ENCODE measurements at regions not wholly inside any gene's neighbourhood (a gene's known extent, or its start where the extent isn't known, plus 50 kb on each side); places are given as distances from the start of the nearest gene placed in this dataset.

DNA sequence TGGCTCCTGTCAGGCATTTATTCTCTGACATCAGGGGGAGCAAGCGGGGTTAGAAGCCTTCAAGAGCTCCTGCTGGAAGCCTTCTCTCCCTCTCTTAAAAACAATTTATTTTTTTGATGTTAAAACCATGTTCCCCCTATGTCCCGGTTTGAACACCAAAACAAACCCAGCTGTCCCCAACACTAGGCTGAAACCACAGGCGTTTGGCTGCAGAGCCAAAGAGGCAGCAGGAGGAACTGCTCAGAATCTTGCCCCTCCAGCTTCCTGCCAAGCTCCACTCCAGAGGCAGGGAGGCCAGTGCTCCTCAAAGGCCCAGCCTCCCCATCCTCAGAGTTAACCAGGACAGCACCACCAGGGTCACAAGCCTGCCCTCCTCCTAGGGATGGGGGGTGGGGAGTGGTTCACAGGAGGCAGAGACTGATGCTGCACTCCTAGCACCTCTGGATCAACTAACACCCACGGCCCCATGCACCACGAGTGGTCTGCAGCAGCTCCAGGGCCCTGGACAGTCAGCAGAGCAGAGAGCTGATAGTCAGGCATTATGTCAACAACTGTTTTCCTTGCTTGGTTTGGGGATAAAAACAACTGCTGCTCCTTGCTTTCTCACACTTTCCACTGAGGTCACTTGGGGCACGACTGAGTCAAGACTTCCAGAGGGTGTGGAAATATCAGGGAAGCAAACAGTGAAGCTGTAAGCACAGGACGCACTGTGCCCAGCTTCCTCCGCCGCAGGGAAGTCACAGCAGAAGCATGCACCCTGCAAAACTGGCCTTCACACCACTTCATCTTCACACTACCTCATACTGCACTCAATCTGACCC, 96.5 kb upstream of the ADRA1B start:
- DNase-seq (ENCODE audit: low read depth) = no peak

DNA sequence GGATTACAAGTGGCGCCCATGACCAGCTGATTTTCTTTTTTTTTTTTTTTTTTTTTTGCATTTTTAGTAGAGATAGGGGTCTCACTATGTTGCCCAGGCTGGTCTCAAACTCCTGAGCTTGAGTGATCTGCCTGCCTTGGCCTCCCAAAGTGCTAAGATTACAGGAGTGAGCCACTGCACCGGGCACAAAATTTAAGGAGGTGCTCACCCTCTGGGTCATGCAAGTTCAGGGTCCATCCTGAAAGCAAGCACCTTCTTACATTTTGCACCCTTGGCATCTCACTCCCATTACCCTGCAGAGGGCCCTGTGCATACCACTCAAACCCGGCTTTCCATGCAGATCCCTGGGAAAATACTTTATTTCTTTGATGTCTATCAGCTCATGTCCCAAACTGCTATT, 95.6 kb upstream of the ADRA1B start:
- no peak for DNase-seq (ENCODE audit: low read depth)

DNA sequence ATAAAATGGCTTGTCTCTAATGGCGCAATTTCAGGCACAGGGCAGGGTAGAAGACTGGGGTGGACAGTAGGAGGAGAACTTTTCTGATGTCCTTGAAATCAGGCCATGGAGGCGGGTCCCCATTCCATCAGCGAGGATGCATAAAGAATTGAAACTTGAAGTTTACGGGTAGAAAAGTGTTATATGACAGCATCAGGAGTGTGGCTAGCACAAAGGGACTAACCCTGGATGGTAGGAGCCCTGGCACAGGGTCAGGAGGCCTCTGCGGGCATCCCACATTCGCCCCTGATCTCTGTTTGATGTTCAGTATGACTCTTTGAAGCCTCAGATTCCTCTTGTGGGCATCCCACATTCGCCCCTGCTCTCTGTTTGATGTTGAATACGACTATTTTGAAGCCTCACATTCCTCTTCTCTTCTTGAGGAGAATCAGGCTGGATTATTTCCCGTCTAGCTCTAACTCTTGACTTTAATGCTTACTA, 94.8 kb upstream of the ADRA1B start:
- no peak for DNase-seq (ENCODE audit: low read depth)

DNA sequence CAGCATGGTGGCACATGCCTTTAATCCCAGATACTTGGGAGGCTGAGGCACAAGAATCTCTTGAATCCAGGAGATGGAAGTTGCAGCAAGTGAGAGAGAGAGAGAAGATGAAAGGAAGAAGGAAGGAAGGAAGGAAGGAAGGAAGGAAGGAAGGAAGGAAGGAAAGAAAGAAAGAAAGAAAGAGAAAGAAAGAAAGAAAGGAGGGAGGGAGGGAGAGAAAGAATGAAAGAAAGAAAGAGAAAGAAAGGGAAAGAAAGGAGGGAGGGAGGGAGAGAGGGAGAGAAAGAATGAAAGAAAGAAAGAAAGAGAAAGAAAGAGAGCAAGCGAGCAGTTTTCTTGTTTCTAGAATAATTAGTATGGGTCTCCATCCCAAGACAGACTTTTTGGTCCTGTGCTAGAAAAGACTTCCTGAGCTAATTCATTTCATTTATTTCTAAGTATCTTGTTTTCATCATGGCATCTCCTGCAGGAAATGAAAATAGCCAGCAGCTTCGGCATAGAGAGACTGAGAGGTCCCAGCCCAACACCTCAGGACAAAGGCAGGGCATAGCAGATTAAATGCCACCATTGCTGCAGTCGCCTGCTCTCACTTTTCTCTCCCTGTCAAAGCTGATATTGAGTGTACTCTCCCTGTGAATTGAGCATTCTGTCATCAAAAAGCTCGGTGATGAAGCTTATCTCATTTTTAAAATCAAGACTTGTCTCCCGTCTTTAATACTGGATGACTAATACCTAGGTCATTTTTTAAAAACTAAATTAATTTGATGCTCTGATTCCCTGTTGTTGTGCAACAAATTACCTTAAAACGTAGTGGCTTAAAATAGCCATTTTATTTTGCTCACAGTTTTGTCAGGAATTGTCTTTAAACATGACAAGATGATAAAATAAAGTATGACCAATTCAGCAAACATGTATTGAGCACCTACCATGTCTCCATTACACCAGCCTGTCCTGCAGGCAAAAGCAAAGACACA, 91.8 kb upstream of the ADRA1B start:
- no peak for DNase-seq (ENCODE audit: low read depth)

DNA sequence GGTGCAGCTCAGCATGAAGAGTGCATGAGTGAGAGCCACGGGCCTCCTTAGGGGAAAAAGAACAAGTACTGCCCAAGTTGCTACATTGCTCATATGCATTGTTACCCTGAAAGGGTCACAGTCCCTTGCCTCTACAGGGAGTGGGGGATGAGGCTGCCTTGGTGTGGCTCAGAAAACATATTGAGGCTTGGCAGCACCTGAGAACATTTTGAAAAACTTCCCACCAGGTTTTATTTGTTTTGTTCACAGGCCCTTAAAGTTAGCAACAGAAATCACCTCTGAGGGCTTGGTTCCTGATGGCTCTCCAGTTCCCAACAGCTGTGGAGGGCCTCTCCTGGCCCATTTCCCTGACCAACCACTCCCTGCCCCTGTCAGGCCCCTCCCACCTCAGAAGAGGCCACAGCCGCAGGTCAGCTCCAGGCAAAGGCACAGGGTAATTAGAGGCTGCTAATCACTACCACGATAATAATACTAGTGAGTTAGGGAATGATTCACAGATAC, 90.7 kb upstream of the ADRA1B start:
- no peak for DNase-seq (ENCODE audit: low read depth)

DNA sequence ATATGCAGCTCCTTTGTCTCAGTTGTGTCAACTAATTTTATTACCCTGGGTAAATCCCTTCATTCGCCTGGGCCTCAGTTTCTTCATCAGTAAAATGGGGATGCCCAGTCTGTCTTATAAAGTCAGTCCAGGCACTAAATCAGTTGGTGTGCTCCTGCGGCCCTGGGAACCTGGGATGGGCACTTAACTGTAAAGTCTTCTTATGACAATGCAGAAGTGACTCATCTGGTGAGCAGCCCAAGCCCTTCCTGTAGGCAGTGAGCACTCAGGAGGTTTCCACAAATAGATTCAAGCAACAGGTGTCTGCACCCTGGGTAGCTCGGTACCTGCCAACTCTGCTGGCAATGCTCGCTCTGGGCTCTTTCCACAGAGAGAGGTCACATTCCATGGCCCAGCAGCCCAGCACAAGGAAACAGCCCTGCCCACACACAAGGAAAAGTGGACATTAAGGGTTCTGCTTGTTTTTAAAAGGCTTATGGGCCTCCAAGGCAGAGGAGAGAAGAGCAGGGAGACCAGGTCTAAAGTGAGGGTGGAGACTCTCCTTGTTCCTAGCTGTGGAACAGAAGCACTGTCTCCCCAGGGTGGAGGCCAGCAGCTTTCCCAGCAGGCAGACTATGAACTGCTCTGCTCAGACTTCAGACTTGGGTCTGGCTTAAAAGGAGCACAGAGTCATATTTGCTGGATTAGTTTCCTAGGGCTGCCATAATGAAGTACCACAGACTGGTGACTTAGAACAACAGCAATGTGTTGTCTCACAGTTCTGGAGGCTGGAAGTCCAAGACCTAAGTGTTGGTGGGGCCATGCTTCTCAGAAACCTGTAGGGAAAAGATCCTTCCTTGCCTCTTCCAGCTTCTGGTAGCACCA, 89.7 kb upstream of the ADRA1B start:
- DNase-seq (ENCODE audit: low read depth) = no peak

DNA sequence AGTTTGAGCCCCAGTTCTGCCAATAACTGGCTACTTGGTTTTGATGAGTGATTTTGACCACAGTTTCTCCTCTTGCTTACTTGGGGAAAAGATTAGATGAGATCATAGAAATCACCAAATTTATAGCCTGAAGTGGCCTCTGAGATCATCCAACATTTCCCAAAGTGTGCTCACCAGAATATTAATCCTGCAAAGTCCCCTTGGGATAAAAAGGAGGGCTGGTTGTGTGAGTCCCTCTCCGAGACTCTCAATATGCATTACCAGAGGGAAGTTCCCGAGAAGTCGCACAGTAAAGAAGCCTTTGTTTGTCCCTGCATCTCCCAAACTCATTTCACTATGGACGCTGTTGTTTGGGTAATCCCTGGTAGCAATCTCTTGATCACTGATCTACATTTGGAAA, 88.4 kb upstream of the ADRA1B start:
- no peak for DNase-seq (ENCODE audit: low read depth)

DNA sequence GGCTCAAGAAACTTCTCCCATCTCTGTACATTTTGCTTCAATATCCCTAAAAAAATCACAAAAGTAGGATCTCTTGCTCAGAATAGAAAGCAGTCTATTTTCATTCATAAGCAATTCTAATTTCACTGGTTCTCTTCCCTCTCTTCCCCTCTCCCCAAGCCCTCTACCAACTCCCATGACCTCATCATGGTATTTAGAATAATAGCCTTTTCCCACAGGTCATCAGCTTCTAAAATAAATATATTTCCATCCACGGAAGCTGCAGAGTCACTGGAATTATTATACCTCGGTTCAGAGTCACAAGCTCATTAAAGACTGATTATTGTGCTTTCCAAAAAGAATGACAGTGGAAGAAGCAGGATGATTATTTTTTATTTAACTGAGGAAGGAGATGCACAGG, 84.2 kb upstream of the ADRA1B start:
- DNase-seq (ENCODE audit: low read depth) = no peak

DNA sequence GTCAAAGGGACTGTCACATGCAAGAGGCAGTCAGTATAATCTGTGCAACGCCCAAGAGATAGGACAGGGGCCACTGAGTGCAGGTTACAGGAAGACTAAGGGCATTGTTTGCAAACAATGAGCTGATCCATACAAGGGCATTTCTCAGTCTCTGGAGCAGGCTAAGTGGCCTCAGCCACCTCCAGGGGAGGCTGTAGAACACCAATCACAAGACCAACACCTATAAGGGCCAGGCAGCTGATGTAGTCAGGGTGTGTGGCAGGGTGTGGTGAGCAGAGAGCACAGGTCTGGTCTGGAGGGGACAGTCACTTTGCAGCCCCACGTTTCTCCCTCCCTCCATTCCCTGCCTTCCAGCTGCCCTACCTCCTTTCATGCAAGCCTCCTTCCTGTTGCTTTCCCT, 83.2 kb upstream of the ADRA1B start:
- no peak for DNase-seq (ENCODE audit: low read depth)

DNA sequence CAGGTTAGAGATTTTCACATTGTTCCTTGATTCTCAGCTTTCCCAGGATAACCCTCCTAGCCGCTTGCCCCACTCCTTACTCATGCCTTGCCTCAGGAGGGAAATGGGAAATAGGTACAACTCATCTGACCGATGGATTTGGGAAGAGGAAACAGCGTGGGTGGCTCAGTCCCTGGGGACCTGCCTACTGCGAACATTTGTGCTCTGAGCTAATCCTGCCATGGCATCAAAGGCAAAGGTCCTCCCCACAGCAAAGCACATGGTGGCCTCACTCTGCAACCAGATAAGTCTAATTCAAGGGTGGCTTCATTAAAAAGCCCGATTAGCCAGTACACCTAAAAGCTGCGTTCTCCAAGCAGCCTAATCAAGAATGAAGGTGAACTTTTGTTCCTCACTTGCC, 82.4 kb upstream of the ADRA1B start:
- no peak for DNase-seq (ENCODE audit: low read depth)

DNA sequence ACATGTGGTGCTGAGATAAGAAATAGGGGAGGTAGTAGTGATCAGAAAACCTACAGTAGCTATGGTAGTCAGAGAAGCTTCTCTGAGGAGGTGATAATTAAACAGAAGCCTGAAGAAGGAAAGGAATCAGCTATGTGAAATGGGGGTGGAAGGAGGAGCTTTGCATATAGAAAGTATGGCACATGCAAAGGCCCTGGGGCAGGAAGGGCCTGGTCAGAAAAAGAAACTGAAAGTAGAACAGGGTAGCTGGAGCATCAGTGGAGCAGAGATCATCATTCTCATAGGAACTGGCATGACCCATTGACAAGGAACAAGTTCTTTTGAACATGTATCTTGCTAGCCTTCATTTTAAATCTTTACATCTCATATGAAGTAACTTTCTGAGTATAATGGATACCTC, 80.7 kb upstream of the ADRA1B start:
- no peak for DNase-seq (ENCODE audit: low read depth)

DNA sequence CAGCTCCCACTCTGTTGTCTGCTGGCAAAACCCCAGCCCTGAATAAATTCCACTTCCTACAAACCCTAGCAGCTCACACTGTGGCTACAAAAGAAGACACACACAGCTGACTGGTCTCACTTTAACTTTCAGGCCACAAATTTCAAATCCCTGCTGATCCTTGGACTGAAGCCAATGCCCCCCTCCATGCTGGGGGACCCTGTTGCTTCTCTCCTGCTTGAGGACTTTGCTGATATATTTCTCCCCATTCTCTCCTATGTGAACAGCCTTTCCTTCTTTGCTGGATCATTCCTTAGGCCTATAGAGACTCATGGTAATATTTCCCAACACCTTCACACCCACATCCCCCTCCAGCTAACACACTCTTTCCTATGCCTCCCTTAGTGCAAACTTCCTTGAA, 79.6 kb upstream of the ADRA1B start:
- no peak for DNase-seq (ENCODE audit: low read depth)

DNA sequence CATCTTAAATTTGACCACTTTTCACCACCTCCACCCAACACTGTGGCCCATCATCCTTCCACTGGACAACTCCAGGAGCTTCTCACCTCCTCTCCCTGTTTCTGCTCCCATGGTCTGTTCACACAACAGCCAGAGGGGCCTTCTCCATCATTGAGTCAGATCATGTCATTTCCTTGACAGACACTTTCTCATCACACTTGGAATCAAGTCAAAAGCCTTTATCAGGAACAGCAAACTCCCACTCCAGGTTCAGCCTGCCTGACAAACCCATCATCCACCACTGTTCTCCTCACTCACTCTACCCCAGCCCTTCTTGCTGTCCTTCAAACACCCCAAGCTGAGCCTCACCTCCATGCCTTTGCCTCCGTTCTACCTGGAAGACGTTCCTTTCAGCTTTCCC, 78.4 kb upstream of the ADRA1B start:
- DNase-seq (ENCODE audit: low read depth) = no peak

DNA sequence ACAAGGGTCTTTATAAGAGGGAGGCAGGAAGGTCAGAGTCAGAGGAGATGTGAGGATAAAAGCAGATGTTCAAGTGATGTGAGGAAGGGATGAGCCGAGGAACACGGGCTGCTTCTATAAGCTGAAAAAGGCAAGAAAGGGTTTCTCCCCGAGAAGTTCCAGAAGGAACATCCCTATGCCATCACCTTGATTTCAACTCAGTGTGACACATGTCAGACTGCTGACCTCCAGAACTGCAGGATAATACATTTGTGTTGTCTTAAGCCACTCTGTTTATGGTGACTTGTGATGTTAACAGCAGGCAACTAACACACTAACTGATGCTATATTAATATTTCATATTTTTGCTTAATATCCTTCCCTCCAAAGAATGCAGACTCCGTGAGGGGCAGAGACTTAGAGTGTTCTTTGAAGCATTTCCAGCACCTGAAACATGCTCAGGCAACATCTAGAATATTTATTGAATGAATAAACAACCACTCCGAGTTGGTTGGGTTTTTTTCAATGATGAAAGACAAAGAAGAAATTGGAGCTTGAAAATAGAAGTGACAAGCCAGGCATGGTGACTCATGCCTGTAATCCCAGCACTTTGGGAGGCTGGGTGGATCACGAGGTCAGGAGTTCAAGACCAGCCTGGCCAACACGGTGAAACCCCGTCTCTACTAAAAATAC, 77.6 kb upstream of the ADRA1B start:
- DNase-seq (ENCODE audit: low read depth) = no peak

DNA sequence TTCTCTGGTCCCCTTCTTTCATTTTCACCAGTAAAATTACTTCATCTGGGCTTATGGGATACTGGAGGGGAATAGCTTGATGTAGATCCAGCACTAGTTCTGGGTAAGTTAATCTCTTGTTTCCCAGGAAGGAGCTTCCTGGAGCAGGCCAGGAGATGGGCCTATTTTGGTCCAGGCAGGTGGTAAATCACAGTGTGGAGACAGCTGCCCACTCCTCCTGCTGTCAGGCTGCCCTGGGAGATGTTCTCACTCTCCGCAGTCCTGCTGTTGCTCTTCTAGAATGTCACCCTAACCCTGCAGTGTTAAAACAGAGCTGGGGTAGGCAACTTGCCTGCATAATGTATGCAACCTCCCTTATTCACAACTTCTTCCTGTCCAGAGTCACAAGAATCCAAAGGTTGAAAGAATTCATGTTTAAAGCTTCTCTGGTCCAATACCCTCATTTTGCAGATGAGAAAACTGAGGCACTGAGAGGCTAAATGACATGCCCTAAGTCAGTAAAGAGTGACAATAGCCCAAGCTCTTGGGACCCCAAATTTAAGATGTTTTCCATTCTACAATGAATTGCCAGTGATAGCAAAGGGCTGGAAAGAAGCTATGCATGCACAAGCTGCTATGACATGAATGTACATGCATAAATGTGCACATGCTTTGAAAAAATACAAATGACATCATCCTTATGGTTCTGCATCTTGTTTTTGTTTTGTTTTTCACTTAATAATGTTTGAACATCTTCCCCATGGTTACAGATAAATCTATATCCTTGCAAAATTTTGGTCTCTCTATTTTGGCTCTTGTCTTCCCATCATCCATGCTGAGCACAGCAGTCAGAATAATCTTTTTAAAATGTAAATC, 71.8 kb upstream of the ADRA1B start:
- DNase-seq (ENCODE audit: low read depth) = no peak

DNA sequence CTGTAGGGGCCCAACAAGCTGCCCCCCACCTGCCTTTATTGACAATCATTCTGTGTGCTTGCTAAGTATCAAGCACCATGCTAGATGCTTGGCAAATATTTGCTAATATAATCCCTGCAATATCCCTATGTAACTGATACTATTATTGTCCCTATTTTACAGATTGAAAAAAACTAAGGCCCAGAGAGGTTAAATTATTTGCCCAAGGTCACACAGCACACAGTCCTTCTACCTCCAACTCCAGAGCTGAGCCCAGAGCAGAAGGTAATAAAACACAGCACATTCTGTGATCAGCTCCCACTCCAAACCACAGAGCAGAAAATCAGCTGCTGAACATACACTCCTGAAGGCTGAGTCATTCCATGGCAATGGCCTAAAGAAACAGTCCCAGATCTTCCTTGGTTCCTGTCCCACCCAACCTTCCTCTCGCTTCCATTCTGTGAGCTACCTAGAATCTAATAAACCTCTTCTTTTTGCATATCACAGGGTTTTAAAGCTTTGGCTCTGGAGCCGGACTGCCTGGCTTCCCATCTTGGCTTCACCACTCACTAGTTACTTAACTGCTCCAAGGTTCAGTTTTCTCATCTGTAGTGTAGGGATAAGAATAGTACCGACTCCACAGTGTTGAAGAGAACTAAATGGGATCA, 66.7 kb upstream of the ADRA1B start:
- no peak for DNase-seq (ENCODE audit: low read depth)

DNA sequence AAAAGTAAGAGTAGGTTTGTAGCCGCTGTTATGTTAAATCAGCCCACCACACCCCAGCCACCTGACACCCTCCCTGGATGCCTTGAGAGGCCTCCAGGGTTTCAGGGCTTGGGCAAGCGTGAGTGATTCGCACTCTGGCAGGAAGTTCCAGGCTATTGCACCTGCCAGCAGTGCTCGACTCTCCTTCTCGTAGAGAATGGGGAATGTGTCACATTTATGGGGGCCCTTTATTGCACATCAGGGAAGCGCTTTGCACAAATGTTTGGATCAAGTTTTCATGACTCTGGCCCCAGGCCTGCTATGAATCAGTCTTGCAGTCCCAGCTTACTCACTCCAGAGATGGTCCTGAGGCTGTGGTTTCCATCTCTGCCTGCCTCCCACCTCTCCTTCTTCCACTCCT, 66.1 kb upstream of the ADRA1B start:
- no peak for DNase-seq (ENCODE audit: low read depth)

DNA sequence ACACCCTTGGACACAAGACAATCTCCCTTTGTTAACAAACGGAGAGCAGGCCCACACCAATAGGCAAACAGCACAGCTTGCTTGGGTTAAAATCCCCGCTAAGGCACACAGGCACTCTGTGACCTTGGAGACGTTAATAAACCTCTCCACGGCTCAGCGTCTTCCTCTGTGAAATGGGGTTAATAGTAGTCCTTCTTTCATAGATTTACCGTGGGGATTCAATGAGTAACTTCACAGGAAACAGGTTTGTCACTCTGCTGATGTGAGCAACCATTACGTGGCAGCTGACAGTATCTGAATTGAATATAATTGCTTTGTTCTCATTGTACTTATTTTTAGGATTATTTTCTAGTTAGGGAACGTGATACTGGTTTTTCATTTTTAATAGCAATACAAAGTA, 65.2 kb upstream of the ADRA1B start:
- no peak for DNase-seq (ENCODE audit: low read depth)

DNA sequence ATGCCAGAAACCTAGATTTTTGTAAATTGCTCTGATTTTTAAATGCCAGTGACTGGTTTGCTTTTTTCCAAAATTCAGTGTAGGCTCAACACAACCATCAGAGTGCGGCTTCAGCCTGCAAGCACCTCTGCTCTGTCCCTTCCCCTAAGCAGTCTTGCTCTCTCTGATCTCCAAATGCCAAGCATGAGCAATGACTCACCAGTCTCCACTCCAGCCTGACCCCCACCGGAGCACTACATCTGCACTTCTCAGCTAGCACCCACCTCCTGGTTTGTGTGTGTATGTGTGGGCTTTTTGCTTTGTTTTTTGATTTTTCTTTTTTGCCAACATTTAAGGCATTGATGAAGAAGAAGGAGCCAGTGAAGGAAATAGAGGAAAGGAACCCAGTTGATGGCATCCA, 61.4 kb upstream of the ADRA1B start:
- DNase-seq (ENCODE audit: low read depth) = no peak
